GM12878 (cell line): ENCODE measurements at regions not wholly inside any gene's neighbourhood (a gene's known extent, or its start where the extent isn't known, plus 50 kb on each side); places are given as distances from the start of the nearest gene placed in this dataset.

Source experiments
- EP300 ChIP-seq, 2 experiments: fragments of 150-350 bp in 1 of 2; IDR thresholded peaks; 2 replicates each; pipeline ENCODE4 v1.6.1; 2011 to 2012; ENCODE audit warnings: low read depth in 2 of 2, low read length in 2 of 2, borderline replicate concordance in 1 of 2, improper control_type of control experiment in 1 of 2, inconsistent platforms in 1 of 2; ENCODE audit not compliant: control insufficient read depth in 1 of 2
- FOXM1 ChIP-seq: IDR thresholded peaks from 2 replicates; pipeline ENCODE4 v1.6.1; 2012; ENCODE audit warnings: low read depth, mild to moderate bottlenecking, inconsistent platforms, low read length, moderate library complexity
- HDAC6 ChIP-seq: fragments of 200-600 bp; sonication (generic); IDR thresholded peaks from one replicate; pipeline ENCODE4 v1.8.0; 2017; ENCODE audit warnings: antibody characterized with exemption; ENCODE audit not compliant: unreplicated experiment
- MYC ChIP-seq: IDR thresholded peaks from 2 replicates; pipeline ENCODE4 v1.6.1; 2011; ENCODE audit warnings: mild to moderate bottlenecking, low read length, moderate library complexity, inconsistent platforms; ENCODE audit not compliant: insufficient read depth, insufficient replicate concordance, insufficient read length, severe bottlenecking
- POLR2A ChIP-seq: IDR thresholded peaks from 2 replicates; pipeline ENCODE4 v1.6.1; 2011; ENCODE audit warnings: low read depth, mild to moderate bottlenecking, low read length
- STAT3 ChIP-seq: IDR thresholded peaks from 2 replicates; pipeline ENCODE4 v1.6.1; 2011; ENCODE audit warnings: low read depth, low read length, improper control_type of control experiment
- TF ChIP-seq, protein P1 (sequence below): fragments of 450-650 bp; IDR thresholded peaks from 2 replicates; pipeline ENCODE4 v1.6.1; 2016; ENCODE audit warnings: mild to moderate bottlenecking, moderate library complexity, borderline replicate concordance

DNA sequence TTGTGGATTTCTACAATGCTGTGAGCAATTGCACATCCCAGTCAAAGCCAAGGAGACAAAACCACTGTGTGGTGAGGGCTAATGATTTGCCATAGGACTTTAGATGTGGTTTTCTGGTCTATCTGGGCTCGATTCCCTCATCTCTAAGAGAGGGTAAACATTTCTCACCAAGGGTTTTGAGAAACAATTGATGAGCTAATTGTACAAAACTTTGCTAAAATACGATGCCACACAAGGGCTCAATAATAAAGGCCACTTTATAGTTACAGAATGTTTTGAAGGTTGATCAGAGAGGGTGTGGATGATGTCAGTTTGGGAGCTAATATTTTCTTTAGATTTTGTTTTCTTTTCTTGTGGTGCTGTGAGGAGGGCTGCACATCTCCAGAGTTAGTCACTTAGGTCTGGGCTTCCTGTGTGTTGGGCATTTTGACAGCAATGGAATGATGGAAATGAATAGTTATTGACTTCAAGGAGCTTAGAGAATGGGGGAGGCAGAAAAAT, 60.8 kb upstream of the SLC38A4 start:
- TF ChIP-seq FOXM1, result no peak
- no peak for TF ChIP-seq POLR2A
- TF ChIP-seq STAT3, result no peak
- TF ChIP-seq EP300 (IDR thresholded peaks at IDR 0.05; ENCODE audit: borderline replicate concordance in 1 of 2, control insufficient read depth in 1 of 2, low read depth in 2 of 2, low read length in 2 of 2), result no peak
- TF ChIP-seq, protein P1, sequence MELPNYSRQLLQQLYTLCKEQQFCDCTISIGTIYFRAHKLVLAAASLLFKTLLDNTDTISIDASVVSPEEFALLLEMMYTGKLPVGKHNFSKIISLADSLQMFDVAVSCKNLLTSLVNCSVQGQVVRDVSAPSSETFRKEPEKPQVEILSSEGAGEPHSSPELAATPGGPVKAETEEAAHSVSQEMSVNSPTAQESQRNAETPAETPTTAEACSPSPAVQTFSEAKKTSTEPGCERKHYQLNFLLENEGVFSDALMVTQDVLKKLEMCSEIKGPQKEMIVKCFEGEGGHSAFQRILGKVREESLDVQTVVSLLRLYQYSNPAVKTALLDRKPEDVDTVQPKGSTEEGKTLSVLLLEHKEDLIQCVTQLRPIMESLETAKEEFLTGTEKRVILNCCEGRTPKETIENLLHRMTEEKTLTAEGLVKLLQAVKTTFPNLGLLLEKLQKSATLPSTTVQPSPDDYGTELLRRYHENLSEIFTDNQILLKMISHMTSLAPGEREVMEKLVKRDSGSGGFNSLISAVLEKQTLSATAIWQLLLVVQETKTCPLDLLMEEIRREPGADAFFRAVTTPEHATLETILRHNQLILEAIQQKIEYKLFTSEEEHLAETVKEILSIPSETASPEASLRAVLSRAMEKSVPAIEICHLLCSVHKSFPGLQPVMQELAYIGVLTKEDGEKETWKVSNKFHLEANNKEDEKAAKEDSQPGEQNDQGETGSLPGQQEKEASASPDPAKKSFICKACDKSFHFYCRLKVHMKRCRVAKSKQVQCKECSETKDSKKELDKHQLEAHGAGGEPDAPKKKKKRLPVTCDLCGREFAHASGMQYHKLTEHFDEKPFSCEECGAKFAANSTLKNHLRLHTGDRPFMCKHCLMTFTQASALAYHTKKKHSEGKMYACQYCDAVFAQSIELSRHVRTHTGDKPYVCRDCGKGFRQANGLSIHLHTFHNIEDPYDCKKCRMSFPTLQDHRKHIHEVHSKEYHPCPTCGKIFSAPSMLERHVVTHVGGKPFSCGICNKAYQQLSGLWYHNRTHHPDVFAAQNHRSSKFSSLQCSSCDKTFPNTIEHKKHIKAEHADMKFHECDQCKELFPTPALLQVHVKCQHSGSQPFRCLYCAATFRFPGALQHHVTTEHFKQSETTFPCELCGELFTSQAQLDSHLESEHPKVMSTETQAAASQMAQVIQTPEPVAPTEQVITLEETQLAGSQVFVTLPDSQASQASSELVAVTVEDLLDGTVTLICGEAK, result no peak
- TF ChIP-seq HDAC6, result no peak
- no peak for TF ChIP-seq MYC
